Tibial nerve (tissue), 4 donors: ENCODE measurements at regions not wholly inside any gene's neighbourhood (a gene's known extent, or its start where the extent isn't known, plus 50 kb on each side); places are given as distances from the start of the nearest gene placed in this dataset.

Experiments used
- EP300 ChIP-seq, 2 donors: sonication (generic); formaldehyde crosslinking; IDR thresholded peaks; one replicate each; pipeline ENCODE4 v1.6.1; 2017; ENCODE audit warnings: antibody characterized with exemption in 2 of 2, mild to moderate bottlenecking in 1 of 2
- TF ChIP-seq, protein P1 (sequence below), 5 experiments: fragments of 200-600 bp in 3 of 5; fragments of 450-650 bp in 2 of 5; sonication (generic) in 3 of 5; IDR thresholded peaks; one replicate each; pipeline ENCODE4 v1.5.1; 2016 to 2019; ENCODE audit warnings: antibody characterized with exemption in 5 of 5, mild to moderate bottlenecking in 3 of 5, moderate library complexity in 2 of 5

DNA sequence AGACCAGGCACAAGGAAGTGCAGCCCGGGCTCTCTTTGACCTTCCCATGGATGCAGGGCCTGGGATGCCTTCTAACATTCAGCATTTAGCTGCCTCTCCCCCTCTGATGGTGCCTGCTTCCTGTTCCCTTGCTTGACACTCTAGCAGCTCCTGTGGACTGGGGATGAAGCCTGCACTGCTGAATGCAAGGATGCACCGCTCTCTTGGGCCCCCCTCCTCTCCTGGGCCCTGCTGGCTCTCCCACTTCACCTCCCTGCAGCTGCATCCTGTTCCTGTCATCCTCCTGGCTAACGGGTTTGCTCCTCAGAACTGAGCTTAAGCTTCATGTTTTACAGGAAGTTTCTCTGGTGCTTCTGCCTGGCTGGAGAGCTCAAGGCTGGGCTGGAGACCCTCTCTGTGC lies 254.1 kb downstream of the TSN start:
- TF ChIP-seq, protein P1, sequence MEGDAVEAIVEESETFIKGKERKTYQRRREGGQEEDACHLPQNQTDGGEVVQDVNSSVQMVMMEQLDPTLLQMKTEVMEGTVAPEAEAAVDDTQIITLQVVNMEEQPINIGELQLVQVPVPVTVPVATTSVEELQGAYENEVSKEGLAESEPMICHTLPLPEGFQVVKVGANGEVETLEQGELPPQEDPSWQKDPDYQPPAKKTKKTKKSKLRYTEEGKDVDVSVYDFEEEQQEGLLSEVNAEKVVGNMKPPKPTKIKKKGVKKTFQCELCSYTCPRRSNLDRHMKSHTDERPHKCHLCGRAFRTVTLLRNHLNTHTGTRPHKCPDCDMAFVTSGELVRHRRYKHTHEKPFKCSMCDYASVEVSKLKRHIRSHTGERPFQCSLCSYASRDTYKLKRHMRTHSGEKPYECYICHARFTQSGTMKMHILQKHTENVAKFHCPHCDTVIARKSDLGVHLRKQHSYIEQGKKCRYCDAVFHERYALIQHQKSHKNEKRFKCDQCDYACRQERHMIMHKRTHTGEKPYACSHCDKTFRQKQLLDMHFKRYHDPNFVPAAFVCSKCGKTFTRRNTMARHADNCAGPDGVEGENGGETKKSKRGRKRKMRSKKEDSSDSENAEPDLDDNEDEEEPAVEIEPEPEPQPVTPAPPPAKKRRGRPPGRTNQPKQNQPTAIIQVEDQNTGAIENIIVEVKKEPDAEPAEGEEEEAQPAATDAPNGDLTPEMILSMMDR (IDR thresholded peaks at IDR 0.05): no peak
- no peak for TF ChIP-seq EP300 (IDR thresholded peaks at IDR 0.05)
